ENCODE measurements at regions not wholly inside any gene's neighbourhood (a gene's known extent, or its start where the extent isn't known, plus 50 kb on each side); places are given as distances from the start of the nearest gene placed in this dataset.

DNA sequence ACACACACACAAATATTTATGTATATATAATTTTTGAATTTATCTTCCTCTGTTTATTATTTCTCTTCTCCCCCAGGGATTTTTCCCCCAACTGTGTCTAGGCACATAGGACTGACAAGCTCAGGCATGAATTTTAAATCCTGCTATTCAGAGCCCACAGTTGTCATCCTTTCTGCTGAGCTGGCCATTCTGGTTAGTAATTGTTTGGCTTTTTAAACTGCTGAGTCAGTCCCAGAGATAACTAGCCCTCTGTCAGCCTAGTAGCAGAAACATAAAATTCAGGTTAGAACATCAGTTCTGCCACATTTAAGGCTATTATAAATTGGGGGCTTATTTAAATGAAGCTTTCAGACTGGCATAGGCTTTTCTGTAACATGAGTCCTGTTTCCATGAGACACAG, 151.7 kb upstream of the MAOA start:
- H3K27me3 Mint-ChIP-seq, result no peaks in the 10 kb centered on the region
- no peak overlapping the region for H3K4me3 Mint-ChIP-seq
- ChIA-PET CTCF (no interaction called here), POLR2A (no interaction called here)
- intact Hi-C loops (cut with micrococcal nuclease), result no loop called here
- DNase-seq (no peak), ATAC-seq (no peak)
- no peaks in the 10 kb centered on the region for H3K4me1 Mint-ChIP-seq (ENCODE audit: low read depth)
- no peaks in the 10 kb centered on the region for H3K9me3 Mint-ChIP-seq
- H3K36me3 Mint-ChIP-seq (ENCODE audit: low read depth), result no peaks in the 10 kb centered on the region
- TF ChIP-seq, protein P1, sequence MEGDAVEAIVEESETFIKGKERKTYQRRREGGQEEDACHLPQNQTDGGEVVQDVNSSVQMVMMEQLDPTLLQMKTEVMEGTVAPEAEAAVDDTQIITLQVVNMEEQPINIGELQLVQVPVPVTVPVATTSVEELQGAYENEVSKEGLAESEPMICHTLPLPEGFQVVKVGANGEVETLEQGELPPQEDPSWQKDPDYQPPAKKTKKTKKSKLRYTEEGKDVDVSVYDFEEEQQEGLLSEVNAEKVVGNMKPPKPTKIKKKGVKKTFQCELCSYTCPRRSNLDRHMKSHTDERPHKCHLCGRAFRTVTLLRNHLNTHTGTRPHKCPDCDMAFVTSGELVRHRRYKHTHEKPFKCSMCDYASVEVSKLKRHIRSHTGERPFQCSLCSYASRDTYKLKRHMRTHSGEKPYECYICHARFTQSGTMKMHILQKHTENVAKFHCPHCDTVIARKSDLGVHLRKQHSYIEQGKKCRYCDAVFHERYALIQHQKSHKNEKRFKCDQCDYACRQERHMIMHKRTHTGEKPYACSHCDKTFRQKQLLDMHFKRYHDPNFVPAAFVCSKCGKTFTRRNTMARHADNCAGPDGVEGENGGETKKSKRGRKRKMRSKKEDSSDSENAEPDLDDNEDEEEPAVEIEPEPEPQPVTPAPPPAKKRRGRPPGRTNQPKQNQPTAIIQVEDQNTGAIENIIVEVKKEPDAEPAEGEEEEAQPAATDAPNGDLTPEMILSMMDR (IDR thresholded peaks at IDR 0.05), result no peak
- no peak overlapping the region for H3K27ac Mint-ChIP-seq

DNA sequence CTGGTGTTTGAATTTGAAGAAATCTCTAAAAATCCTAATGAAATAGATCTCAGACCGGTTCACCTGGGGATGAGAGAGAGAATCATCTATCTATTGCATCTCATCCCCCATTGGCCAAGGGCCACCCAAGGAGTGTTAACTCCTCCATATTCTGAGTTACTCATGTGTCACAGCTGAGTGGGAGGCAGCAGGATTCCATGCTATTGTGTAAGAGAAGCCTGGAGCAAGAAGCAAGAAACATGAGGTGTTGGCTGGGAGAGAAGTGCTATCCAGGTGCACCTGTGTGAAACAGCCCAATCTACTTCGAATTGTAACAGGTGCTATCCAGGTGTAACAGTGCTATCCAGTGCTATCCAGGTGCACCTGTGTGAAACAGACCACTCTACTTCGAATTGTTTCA, 150.3 kb upstream of the MAOA start:
- ChIA-PET CTCF (no interaction called here), POLR2A (no interaction called here)
- TF ChIP-seq, protein P1 (IDR thresholded peaks at IDR 0.05), result no peak
- intact Hi-C loops (cut with micrococcal nuclease), result no loop called here
- no peak overlapping the region for H3K27ac Mint-ChIP-seq
- DNase-seq, result no peak
- no peaks in the 10 kb centered on the region for H3K9me3 Mint-ChIP-seq
- no peak overlapping the region for H3K4me3 Mint-ChIP-seq
- H3K27me3 Mint-ChIP-seq, result no peaks in the 10 kb centered on the region
- no peaks in the 10 kb centered on the region for H3K4me1 Mint-ChIP-seq (ENCODE audit: low read depth)
- H3K36me3 Mint-ChIP-seq (ENCODE audit: low read depth), result no peaks in the 10 kb centered on the region
- ATAC-seq, result no peak

DNA sequence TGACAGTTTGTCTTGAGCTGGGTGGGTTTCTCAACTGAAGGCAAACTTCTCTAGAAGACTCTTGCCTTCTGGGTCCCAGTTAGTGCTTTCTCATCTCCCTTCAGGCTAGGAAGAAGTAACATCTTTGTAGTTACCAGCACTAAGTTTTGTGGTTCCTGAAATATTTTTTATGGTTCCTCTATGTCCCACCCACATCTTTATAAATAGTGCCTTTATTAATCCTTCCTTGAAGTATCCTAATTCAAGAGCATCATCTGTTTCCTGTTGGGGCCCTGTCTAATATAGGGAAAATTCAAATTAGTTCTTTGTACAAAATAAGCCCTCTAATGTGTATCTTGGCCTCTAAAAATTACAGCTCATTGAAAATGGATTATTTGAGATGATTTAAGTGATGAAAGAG, 147.4 kb upstream of the MAOA start:
- TF ChIP-seq, protein P1 (IDR thresholded peaks at IDR 0.05), result no peak
- Mint-ChIP-seq H3K27ac (no peak overlapping the region), H3K4me1 (ENCODE audit: low read depth) (no peaks in the 10 kb centered on the region), H3K36me3 (ENCODE audit: low read depth) (no peaks in the 10 kb centered on the region), H3K9me3 (no peaks in the 10 kb centered on the region), H3K27me3 (no peaks in the 10 kb centered on the region), H3K4me3 (no peak overlapping the region)
- ATAC-seq (no peak), DNase-seq (no peak)
- CTCF ChIA-PET, result no interaction called here
- intact Hi-C loops (cut with micrococcal nuclease), result no loop called here
- POLR2A ChIA-PET, result no interaction called here

DNA sequence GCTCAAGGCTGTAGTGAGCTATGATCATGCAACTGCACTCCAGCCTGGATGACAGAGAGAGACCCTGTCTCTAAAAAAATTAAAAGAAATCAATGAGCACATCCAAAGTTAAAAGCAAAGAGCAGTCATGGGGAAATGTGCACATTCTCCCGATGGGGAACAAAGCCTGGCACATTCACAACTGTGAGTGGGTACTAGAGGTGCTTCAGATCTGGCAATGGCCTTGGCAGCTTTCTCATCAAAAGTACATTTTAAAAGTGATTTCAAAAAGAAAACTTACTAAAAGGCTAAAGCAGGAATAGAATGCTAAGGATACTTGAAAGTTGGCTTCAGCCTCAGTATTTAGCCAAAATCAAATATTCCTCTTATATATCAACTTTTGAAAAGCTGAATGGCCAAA, 145.9 kb upstream of the MAOA start:
- DNase-seq (no peak), ATAC-seq (no peak)
- Mint-ChIP-seq H3K36me3 (ENCODE audit: low read depth) (no peaks in the 10 kb centered on the region), H3K4me1 (ENCODE audit: low read depth) (peaks cover 4% of the 10 kb centered on the region), H3K4me3 (no peak overlapping the region), H3K27me3 (no peaks in the 10 kb centered on the region), H3K27ac (no peak overlapping the region), H3K9me3 (no peaks in the 10 kb centered on the region)
- CTCF ChIA-PET, result no interaction called here
- TF ChIP-seq, protein P1 (IDR thresholded peaks at IDR 0.05), result no peak
- POLR2A ChIA-PET, result no interaction called here
- intact Hi-C loops (cut with micrococcal nuclease), result no loop called here

- H3K9me3 Mint-ChIP-seq, result no peaks in the 10 kb centered on the region
- POLR2A ChIA-PET, result no interaction called here
- no peak overlapping the region for H3K27ac Mint-ChIP-seq
- TF ChIP-seq, protein P1 (IDR thresholded peaks at IDR 0.05), result no peak
- H3K36me3 Mint-ChIP-seq (ENCODE audit: low read depth), result no peaks in the 10 kb centered on the region
- peaks cover 4% of the 10 kb centered on the region for H3K4me1 Mint-ChIP-seq (ENCODE audit: low read depth)
- ATAC-seq, result no peak
- intact Hi-C loops (cut with micrococcal nuclease), result no loop called here
- no peak for DNase-seq
- no peak overlapping the region for H3K4me3 Mint-ChIP-seq
- H3K27me3 Mint-ChIP-seq, result peaks cover 2% of the 10 kb centered on the region
- CTCF ChIA-PET, result no interaction called here
Measured at GRCh38 chrX:43513085-43513484, 143.0 kb upstream of the MAOA start.

Data from activated CD8-positive, alpha-beta T cell treated with anti-CD3 and anti-CD28 coated beads for 36 hours (primary cell).